ENCODE measurements at regions not wholly inside any gene's neighbourhood (a gene's known extent, or its start where the extent isn't known, plus 50 kb on each side); places are given as distances from the start of the nearest gene placed in this dataset.

GRCh38 chr6:163806755-163807499 lies 392.4 kb downstream of the QKI start:
- DNase-seq (ENCODE audit: low spot score) = no peak

- DNase-seq (ENCODE audit: low spot score) = no peak
These were observed 390.5 kb downstream of the QKI start for GRCh38 chr6:163804991-163805390.

DNA sequence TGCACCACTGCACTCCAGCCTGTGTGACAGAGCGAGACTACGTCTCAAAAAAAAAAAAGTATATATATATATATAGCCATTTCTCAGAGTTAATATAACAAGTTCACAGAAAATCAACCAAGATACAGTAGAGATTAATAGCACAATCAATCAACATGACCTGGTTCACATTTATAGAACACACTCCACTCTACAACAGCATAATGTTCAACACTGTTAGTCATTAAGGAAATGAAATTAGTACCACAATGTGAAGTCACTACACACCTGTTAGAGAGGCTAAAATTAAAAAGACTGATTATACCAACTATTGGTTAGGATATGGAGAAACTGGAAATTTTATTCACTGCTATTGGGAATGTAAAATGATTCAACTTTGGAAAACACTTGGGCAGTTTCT lies 387.7 kb downstream of the QKI start:
- DNase-seq (ENCODE audit: low spot score) = no peak

DNA sequence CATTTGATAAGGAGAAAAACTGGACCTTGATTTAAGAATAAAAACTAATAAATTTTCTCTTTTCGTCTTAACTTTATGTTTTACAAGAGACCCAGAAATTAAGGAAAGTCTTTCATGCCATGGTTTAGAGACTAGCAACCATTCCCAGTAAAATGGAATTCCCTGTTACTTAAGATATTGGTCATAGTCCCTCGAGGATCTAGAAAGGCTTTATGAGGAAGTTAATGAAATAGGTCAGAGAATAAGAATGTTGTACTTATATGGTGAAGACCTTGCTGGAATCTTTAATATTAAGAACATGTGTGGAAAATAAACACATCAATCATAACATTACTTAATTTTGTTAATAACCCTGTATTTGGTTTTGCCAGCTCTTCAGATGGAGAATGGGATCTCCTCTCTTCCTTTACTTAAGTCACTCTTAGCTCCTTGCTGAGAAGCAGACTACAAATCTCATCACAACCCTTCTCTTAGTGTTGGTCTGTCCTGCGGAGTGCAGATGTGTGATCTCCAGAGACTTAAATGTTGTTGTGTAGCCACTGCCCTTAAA lies 382.9 kb downstream of the QKI start:
- no peak for DNase-seq (ENCODE audit: low spot score)

DNA sequence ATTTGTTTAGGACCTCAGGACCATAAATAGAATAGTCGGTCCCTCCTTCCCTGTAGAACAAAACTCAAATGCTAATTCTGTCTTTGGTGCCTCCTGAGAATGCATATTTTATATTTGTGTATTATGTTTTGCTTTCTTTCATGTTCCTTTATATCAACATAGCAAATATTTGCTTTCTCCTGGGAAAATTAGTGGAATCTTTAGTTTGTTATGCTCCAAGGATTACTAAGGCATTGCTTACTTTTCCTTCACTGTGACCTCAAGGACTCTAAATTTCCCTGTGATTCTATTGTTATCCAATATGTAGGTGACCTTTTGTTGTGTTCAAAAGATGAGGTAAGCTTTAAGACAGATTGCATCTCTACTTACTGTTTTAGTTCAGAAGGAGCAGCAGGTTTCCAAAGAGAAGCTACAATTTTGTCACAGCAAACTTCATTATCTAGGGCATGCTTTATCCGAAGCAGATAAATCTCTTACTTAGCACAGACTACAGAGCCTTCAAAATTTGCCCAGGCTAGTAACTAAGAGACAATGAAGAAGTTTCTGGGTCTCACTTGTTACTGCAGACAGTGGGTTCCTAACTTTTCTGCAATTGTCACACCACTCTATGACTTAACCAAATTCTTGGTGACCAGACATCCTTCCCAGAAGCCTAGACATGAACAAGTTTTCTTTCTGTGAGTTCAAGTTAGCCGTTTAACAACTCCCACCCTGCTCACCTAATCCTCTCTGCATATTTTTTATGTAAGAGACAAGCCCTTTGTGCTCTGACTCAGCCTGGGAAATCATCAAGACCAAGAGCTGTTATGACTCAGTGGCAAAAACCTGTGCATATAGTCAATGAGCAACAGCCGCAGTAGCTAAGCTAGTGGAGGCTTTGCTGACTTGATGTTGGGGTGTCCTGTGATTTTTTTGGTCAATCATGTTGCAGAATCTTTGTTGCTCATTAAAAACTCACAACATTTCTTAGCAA lies 378.8 kb downstream of the QKI start:
- peak; percentile 36 for DNase-seq (ENCODE audit: low spot score)

DNA sequence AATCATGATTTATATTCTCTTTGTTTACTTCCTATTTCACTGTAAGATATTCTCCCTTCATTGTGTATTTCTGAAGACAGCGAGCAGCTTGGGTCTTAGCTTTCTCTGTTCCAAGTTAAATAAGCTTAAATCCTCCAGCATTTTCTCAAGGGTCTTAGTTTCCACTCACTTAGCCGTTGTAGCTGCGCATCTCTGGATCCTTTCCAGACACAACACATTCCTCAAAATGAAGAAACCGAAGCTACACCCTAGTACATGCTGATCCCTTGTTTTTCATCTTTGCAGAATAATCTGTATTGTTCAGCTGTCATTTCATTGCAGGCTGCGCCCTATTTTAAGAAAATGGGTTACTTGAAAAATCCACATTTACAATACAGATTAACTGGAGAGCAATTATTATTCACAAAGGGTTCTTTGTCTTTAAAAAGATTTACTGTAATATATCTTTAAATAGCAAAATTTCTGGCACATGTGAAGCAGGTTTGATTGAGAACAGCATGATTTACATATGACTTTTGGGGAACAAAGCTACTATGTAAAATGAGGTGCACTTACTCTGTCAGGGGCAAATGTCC lies 375.8 kb downstream of the QKI start:
- peak; percentile 56 for DNase-seq (ENCODE audit: low spot score)

- no peak for DNase-seq (ENCODE audit: low spot score)
These were observed 374.8 kb downstream of the QKI start for GRCh38 chr6:163789199-163789810.

DNA sequence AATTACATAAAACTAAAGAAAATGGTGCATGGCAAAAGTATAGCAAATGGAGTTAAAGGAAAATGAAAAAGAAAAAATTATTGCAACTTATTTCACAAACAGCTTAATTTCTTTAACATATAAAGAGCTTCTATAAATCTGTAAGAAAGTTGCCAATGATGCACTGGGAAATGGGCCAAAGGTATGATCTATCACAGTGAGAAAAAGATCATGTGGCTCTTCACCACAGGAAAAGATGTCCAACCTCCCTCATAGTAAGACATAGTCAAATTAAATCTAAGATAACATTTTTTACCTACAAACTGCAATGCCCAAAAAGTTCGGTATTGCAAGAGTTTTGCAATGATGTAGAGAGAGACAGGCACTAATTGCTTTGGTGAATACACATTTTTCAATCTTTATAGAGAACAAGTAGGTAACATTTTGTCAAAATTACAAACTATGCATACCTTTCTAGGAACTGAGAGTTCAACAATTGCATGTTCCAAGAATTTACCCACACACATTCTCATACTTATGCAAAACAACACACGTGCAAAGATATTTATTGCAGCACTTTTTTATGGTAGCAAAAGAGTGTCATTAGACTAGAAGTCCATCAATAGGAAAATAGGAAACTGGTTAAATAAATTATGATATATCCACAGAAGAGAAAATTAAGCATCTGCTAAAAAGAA lies 372.6 kb downstream of the QKI start:
- no peak for DNase-seq (ENCODE audit: low spot score)

DNA sequence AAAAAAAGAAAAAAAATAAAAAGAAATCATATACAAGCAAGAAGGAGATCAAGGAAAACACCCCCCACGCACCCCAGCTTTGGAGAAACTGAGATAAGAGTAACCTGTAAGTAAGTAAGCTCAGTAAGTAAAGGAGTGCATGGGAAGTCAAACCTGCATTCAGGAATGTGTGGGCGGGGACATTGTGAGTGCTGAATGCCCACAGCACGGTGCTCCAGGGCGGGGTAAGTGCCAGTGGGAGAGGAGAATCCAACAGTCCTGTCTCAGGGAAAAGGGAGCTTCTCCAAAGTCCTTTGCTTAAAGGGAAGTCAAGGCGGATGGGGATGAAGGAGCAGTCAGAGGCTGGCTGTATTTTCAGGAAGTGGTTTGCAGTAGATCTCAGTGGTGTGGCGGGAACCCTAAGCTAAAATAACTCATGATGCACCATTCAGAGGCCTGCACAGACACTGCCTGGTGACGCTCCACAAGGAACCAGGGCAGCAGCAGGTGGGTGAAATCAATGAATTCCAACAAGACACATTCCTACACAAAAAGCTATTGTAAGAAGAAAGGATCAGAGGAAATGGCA lies 368.0 kb downstream of the QKI start:
- DNase-seq (ENCODE audit: low spot score) = no peak

- DNase-seq (ENCODE audit: low spot score) = peak; percentile 20
These were observed 366.5 kb downstream of the QKI start for GRCh38 chr6:163780994-163781393.

- no peak for DNase-seq (ENCODE audit: low spot score)
These were observed 365.3 kb downstream of the QKI start for GRCh38 chr6:163779727-163780284.

DNA sequence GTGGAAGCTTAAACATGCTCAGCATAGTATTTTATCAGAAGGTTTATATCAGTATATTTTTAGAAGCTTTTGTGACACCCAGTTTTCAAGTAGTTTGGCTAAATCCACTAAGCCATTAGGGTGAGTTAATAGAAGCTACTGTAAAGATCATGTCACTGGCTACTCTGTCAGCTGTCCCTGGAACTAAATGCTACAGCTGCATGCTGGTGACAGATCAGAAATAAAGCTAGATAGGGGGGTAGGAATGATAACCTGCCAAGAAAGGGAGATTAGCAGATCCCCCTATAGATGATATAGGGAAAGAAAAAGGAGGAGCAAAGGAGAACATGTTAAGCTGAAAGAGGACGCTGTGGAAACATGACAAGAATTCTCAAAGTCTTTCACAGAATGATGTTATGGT lies 363.2 kb downstream of the QKI start:
- DNase-seq (ENCODE audit: low spot score) = no peak

DNA sequence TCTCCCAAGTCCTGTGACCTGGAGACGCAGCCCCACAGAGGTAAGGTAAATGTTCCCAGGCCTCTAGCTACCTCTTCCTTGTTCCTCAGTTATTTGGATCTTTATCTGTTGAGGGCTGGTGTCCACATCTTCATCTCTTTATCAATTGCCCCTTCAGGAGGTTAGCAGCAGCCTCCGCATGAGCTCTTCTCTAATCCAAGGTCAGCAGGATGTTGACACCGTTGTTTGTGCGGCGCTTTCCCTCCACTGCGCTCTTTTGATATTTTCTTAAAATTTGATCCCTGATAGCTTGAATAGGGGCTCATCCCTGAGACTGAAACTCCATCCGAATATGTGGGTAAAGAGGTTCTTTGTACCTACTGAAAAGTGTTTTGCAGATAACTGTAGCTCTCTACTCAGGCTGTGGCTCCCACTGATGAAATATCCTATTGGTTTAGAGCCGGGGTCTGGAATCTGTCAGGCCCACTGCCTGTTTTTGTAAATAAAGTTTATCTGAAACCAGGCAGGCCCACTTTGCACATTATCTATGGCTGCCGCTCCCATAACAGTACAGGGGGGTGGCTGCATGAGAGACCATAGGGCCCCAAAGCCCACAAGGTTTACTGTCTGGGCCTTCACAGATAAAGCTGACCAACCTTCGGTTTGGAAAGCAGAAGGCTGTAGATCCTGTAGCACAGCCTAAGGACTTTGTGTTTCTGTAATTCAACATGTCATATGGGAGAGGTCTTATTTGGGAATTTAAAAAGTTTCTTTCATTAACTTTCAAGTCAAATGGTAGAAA lies 362.6 kb downstream of the QKI start:
- no peak for DNase-seq (ENCODE audit: low spot score)

- no peak for DNase-seq (ENCODE audit: low spot score)
These were observed 361.8 kb downstream of the QKI start for GRCh38 chr6:163776196-163776905.

DNA sequence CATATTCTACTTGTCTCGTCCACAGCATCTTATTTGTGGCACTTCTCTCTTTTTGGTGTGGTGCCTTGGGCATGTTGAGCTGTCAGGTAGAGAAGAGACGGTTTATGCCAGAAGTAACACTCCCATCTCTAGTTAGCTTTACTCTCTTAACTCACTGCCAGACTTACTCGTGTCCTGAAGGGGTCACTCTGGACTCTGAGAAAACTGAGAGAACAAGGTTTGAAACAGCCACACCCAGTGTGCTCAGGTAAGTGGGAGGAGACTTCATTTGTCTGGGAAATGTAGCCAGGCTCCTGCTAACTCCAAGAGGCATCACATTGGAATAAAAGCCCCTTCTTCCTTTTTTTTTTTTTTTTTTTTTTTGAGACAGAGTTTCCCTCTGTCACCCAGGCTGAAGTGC lies 360.8 kb downstream of the QKI start:
- no peak for DNase-seq (ENCODE audit: low spot score)

- no peak for DNase-seq (ENCODE audit: low spot score)
These were observed 360.0 kb downstream of the QKI start for GRCh38 chr6:163774485-163774884.

DNA sequence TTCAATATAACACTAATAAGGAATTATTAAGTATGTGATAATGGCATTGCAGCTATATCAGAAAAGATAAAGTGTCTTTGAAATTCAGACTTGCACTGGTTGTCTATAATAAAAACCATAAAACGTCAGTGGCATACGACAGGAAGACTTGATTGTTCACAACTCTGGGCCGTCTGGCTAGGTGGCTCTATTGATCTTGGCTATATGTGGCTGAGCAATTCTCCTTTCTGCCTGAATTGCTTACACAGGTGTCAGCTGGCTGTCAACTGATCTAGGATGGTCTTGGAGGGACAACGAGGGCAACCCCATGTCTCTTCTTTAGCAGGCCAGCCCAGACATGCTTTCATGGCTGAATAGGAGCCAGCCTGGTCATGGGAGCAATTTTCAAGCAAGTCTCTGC lies 359.1 kb downstream of the QKI start:
- DNase-seq (ENCODE audit: low spot score) = no peak

GRCh38 chr6:163772701-163773100 lies 358.2 kb downstream of the QKI start:
- no peak for DNase-seq (ENCODE audit: low spot score)

- no peak for DNase-seq (ENCODE audit: low spot score)
These were observed 356.7 kb downstream of the QKI start for GRCh38 chr6:163771180-163771579.

Data from putamen (tissue), 1 donor.